ENCODE measurements at regions not wholly inside any gene's neighbourhood (a gene's known extent, or its start where the extent isn't known, plus 50 kb on each side); places are given as distances from the start of the nearest gene placed in this dataset.

- H3K4me1 ChIP-seq, result no peaks in the 10 kb centered on the region
- DNase-seq (no peak), FAIRE-seq (no peak), ATAC-seq (no peak)
- WGBS, 2 donors, result 81 to 86% methylated on average over 3 of the region's 3 CpGs
- TF ChIP-seq CTCF (IDR thresholded peaks at IDR 0.05), result no peak
- H3K9me3 ChIP-seq, result no peaks in the 10 kb centered on the region
- no peaks in the 10 kb centered on the region for H3K27me3 ChIP-seq
- H3K36me3 ChIP-seq, result no peaks in the 10 kb centered on the region
- intact Hi-C loops (cut with DNase I), result no loop called here
- H3K27ac ChIP-seq, result no peak overlapping the region
- no peak overlapping the region for H3K4me3 ChIP-seq
Measured at GRCh38 chr14:82432301-82433105, 898.9 kb upstream of the SEL1L start.

GRCh38 chr14:82438436-82438835 is 904.8 kb upstream of the SEL1L start:
- FAIRE-seq, result no peak
- no peak overlapping the region for H3K27ac ChIP-seq
- intact Hi-C loops (cut with DNase I), result no loop called here
- no peaks in the 10 kb centered on the region for H3K9me3 ChIP-seq
- no peak overlapping the region for H3K4me3 ChIP-seq
- no peak for ATAC-seq
- 84 to 91% methylated on average over 2 of the region's 2 CpGs for WGBS, 2 donors
- TF ChIP-seq CTCF (IDR thresholded peaks at IDR 0.05), result no peak
- no peaks in the 10 kb centered on the region for H3K4me1 ChIP-seq
- no peaks in the 10 kb centered on the region for H3K27me3 ChIP-seq
- no peak for DNase-seq
- no peaks in the 10 kb centered on the region for H3K36me3 ChIP-seq

- WGBS, 2 donors, result 83 to 85% methylated on average over 3 of the region's 3 CpGs
Measured at GRCh38 chr14:82441270-82441669, 907.6 kb upstream of the SEL1L start.

GRCh38 chr14:82445810-82446570 is 912.3 kb upstream of the SEL1L start:
- FAIRE-seq, result no peak
- Histone ChIP-seq H3K4me1 (no peaks in the 10 kb centered on the region), H3K4me3 (no peak overlapping the region), H3K27me3 (no peaks in the 10 kb centered on the region), H3K9me3 (no peaks in the 10 kb centered on the region), H3K36me3 (no peaks in the 10 kb centered on the region), H3K27ac (no peak overlapping the region)
- WGBS, 2 donors, result 75 to 76% methylated on average over 5 of the region's 5 CpGs
- no peak for ATAC-seq
- DNase-seq, result no peak
- intact Hi-C loops (cut with DNase I), result no loop called here
- TF ChIP-seq CTCF (IDR thresholded peaks at IDR 0.05), result no peak

More at GRCh38 chr14:82441270-82441669, 907.6 kb upstream of the SEL1L start:
- intact Hi-C loops (cut with DNase I), result no loop called here
- no peaks in the 10 kb centered on the region for H3K27me3 ChIP-seq
- DNase-seq (no peak), ATAC-seq (no peak), FAIRE-seq (no peak)
- H3K4me1 ChIP-seq, result no peaks in the 10 kb centered on the region
- no peaks in the 10 kb centered on the region for H3K36me3 ChIP-seq
- no peaks in the 10 kb centered on the region for H3K9me3 ChIP-seq
- no peak for TF ChIP-seq CTCF (IDR thresholded peaks at IDR 0.05)
- H3K27ac ChIP-seq, result no peak overlapping the region
- no peak overlapping the region for H3K4me3 ChIP-seq

- Histone ChIP-seq H3K27me3 (no peaks in the 10 kb centered on the region), H3K4me3 (no peak overlapping the region), H3K36me3 (no peaks in the 10 kb centered on the region), H3K9me3 (no peaks in the 10 kb centered on the region), H3K4me1 (no peaks in the 10 kb centered on the region), H3K27ac (no peak overlapping the region)
- intact Hi-C loops (cut with DNase I), result no loop called here
- TF ChIP-seq CTCF (IDR thresholded peaks at IDR 0.05), result no peak
- WGBS, 2 donors, result 57 to 60% methylated on average over 3 of the region's 3 CpGs
- no peak for ATAC-seq
- DNase-seq, result no peak
- FAIRE-seq, result no peak
Measured at GRCh38 chr14:82447586-82447985, 913.9 kb upstream of the SEL1L start.
